ENCODE measurements at regions not wholly inside any gene's neighbourhood (a gene's known extent, or its start where the extent isn't known, plus 50 kb on each side); places are given as distances from the start of the nearest gene placed in this dataset.

- TF ChIP-seq, protein P1, sequence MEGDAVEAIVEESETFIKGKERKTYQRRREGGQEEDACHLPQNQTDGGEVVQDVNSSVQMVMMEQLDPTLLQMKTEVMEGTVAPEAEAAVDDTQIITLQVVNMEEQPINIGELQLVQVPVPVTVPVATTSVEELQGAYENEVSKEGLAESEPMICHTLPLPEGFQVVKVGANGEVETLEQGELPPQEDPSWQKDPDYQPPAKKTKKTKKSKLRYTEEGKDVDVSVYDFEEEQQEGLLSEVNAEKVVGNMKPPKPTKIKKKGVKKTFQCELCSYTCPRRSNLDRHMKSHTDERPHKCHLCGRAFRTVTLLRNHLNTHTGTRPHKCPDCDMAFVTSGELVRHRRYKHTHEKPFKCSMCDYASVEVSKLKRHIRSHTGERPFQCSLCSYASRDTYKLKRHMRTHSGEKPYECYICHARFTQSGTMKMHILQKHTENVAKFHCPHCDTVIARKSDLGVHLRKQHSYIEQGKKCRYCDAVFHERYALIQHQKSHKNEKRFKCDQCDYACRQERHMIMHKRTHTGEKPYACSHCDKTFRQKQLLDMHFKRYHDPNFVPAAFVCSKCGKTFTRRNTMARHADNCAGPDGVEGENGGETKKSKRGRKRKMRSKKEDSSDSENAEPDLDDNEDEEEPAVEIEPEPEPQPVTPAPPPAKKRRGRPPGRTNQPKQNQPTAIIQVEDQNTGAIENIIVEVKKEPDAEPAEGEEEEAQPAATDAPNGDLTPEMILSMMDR (IDR thresholded peaks at IDR 0.05; ENCODE audit: low read depth, low read length, missing input control): no peak
- TF ChIP-seq FOXA1 (IDR thresholded peaks at IDR 0.05) (no peak), GABPA (IDR thresholded peaks at IDR 0.05 in 1 of 2, conservative IDR thresholded peaks at IDR 0.05 in 1 of 2) (no peak), SP1 (IDR thresholded peaks at IDR 0.05) (no peak), JUND (IDR thresholded peaks at IDR 0.05) (no peak), ZBTB33 (IDR thresholded peaks at IDR 0.05) (no peak), YY1 (IDR thresholded peaks at IDR 0.05) (no peak), MAX (IDR thresholded peaks at IDR 0.05) (no peak), TAF1 (conservative IDR thresholded peaks at IDR 0.05) (no peak), RAD21 (IDR thresholded peaks at IDR 0.05) (no peak), NR2F2 (IDR thresholded peaks at IDR 0.05) (no peak), ATF3 (IDR thresholded peaks at IDR 0.05) (no peak)
- TF ChIP-seq, protein P2, sequence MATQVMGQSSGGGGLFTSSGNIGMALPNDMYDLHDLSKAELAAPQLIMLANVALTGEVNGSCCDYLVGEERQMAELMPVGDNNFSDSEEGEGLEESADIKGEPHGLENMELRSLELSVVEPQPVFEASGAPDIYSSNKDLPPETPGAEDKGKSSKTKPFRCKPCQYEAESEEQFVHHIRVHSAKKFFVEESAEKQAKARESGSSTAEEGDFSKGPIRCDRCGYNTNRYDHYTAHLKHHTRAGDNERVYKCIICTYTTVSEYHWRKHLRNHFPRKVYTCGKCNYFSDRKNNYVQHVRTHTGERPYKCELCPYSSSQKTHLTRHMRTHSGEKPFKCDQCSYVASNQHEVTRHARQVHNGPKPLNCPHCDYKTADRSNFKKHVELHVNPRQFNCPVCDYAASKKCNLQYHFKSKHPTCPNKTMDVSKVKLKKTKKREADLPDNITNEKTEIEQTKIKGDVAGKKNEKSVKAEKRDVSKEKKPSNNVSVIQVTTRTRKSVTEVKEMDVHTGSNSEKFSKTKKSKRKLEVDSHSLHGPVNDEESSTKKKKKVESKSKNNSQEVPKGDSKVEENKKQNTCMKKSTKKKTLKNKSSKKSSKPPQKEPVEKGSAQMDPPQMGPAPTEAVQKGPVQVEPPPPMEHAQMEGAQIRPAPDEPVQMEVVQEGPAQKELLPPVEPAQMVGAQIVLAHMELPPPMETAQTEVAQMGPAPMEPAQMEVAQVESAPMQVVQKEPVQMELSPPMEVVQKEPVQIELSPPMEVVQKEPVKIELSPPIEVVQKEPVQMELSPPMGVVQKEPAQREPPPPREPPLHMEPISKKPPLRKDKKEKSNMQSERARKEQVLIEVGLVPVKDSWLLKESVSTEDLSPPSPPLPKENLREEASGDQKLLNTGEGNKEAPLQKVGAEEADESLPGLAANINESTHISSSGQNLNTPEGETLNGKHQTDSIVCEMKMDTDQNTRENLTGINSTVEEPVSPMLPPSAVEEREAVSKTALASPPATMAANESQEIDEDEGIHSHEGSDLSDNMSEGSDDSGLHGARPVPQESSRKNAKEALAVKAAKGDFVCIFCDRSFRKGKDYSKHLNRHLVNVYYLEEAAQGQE (IDR thresholded peaks at IDR 0.05): no peak
These were observed 179.9 kb upstream of the KIF2A start for GRCh38 chr5:62126090-62126489.
